GM23338 (cell line): ENCODE measurements at regions not wholly inside any gene's neighbourhood (a gene's known extent, or its start where the extent isn't known, plus 50 kb on each side); places are given as distances from the start of the nearest gene placed in this dataset.

Source experiments
- CREB1 ChIP-seq: fragments of 250-450 bp; sonication (Bioruptor Pico); IDR thresholded peaks from 2 replicates; pipeline ENCODE4 v1.5.0; 2020; ENCODE audit warnings: low read depth, mild to moderate bottlenecking, moderate library complexity
- CTCF ChIP-seq, 2 experiments: fragments of 200-600 bp in 1 of 2; sonication (generic) in 1 of 2; conservative IDR thresholded peaks; 2 replicates each; pipeline versions ENCODE4 v1.5.1 to v1.6.1; 2016 to 2017; ENCODE audit warnings: antibody characterized with exemption in 2 of 2, low read depth in 2 of 2, mild to moderate bottlenecking in 2 of 2, moderate library complexity in 1 of 2
- EZH2 ChIP-seq: fragments of 200-600 bp; sonication (generic); IDR thresholded peaks from one replicate; pipeline ENCODE4 v1.8.0; 2017; ENCODE audit warnings: antibody characterized with exemption, mild to moderate bottlenecking, low read depth; ENCODE audit not compliant: unreplicated experiment
- EZH2phosphoT487 ChIP-seq: fragments of 200-600 bp; sonication (generic); IDR thresholded peaks from one replicate; pipeline ENCODE4 v1.8.1; 2018; ENCODE audit warnings: antibody characterized with exemption; ENCODE audit not compliant: unreplicated experiment
- JUNB ChIP-seq: IDR thresholded peaks from one replicate; pipeline ENCODE4 v1.6.1; 2016; ENCODE audit warnings: antibody characterized with exemption; ENCODE audit not compliant: unreplicated experiment
- NANOG ChIP-seq: IDR thresholded peaks from 2 replicates; pipeline ENCODE4 v1.6.1; 2016; ENCODE audit warnings: antibody characterized with exemption, borderline replicate concordance
- POLR2AphosphoS5 ChIP-seq: IDR thresholded peaks from 2 replicates; pipeline ENCODE4 v1.6.1; 2016; ENCODE audit warnings: antibody characterized with exemption, low read depth
- STAT1 ChIP-seq: IDR thresholded peaks from one replicate; pipeline ENCODE4 v1.6.1; 2016; ENCODE audit warnings: antibody characterized with exemption; ENCODE audit not compliant: unreplicated experiment
- ZNF114 ChIP-seq: fragments of 250-450 bp; sonication (Bioruptor Pico); IDR thresholded peaks from 2 replicates; pipeline ENCODE4 v1.5.0; 2020; ENCODE audit warnings: mild to moderate bottlenecking, moderate library complexity
- ZNF331 ChIP-seq: fragments of 250-450 bp; sonication (Bioruptor Pico); IDR thresholded peaks from 2 replicates; pipeline ENCODE4 v1.5.0; 2020; ENCODE audit warnings: low read depth, mild to moderate bottlenecking, moderate library complexity
- TF ChIP-seq, protein P1 (sequence below): IDR thresholded peaks from 2 replicates; pipeline ENCODE4 v1.6.1; 2016; ENCODE audit warnings: antibody characterized with exemption
- TF ChIP-seq, protein P2 (sequence below): IDR thresholded peaks from one replicate; pipeline ENCODE4 v1.6.1; 2018; ENCODE audit warnings: antibody characterized with exemption; ENCODE audit not compliant: unreplicated experiment

GRCh38 chr3:28151207-28151550 is 90.2 kb upstream of the CMC1 start:
- TF ChIP-seq POLR2AphosphoS5 (no peak), EZH2phosphoT487 (no peak), CTCF (conservative IDR thresholded peaks at IDR 0.05; ENCODE audit: low read depth in 2 of 2) (no peak), EZH2 (no peak), ZNF331 (CRISPR knock-in tag) (no peak), STAT1 (no peak), CREB1 (CRISPR knock-in tag) (no peak), JUNB (no peak), NANOG (no peak), ZNF114 (CRISPR knock-in tag) (no peak)
- TF ChIP-seq, protein P1, sequence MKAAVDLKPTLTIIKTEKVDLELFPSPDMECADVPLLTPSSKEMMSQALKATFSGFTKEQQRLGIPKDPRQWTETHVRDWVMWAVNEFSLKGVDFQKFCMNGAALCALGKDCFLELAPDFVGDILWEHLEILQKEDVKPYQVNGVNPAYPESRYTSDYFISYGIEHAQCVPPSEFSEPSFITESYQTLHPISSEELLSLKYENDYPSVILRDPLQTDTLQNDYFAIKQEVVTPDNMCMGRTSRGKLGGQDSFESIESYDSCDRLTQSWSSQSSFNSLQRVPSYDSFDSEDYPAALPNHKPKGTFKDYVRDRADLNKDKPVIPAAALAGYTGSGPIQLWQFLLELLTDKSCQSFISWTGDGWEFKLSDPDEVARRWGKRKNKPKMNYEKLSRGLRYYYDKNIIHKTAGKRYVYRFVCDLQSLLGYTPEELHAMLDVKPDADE, result no peak
- TF ChIP-seq, protein P2, sequence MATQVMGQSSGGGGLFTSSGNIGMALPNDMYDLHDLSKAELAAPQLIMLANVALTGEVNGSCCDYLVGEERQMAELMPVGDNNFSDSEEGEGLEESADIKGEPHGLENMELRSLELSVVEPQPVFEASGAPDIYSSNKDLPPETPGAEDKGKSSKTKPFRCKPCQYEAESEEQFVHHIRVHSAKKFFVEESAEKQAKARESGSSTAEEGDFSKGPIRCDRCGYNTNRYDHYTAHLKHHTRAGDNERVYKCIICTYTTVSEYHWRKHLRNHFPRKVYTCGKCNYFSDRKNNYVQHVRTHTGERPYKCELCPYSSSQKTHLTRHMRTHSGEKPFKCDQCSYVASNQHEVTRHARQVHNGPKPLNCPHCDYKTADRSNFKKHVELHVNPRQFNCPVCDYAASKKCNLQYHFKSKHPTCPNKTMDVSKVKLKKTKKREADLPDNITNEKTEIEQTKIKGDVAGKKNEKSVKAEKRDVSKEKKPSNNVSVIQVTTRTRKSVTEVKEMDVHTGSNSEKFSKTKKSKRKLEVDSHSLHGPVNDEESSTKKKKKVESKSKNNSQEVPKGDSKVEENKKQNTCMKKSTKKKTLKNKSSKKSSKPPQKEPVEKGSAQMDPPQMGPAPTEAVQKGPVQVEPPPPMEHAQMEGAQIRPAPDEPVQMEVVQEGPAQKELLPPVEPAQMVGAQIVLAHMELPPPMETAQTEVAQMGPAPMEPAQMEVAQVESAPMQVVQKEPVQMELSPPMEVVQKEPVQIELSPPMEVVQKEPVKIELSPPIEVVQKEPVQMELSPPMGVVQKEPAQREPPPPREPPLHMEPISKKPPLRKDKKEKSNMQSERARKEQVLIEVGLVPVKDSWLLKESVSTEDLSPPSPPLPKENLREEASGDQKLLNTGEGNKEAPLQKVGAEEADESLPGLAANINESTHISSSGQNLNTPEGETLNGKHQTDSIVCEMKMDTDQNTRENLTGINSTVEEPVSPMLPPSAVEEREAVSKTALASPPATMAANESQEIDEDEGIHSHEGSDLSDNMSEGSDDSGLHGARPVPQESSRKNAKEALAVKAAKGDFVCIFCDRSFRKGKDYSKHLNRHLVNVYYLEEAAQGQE, result no peak
